SK-N-DZ (cell line): ENCODE measurements at regions not wholly inside any gene's neighbourhood (a gene's known extent, or its start where the extent isn't known, plus 50 kb on each side); places are given as distances from the start of the nearest gene placed in this dataset.

Experiments used
- DNase-seq: peaks from one replicate; pipeline ENCODE4 v3.0.0-alpha.2; 2015; ENCODE audit warnings: low spot score

DNA sequence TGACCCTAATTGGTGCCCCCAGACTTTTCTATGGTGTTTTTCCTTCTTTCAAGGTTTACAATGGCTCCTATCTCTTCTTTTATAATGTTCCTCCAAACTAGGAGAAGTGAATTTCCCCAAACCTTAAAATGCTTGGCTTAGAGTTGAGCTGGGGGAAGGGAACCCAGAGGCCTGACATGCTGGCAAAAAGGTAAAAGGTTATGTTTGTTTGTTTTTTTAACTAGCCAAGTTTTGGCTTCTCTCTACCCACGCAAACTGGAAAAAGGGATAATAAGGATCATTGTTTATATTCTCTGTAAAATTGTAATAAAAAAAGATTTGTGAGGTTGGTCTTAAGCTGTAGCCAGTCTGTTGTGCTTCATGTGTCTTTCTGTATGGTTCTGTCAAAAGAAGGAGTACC, 477.0 kb downstream of the IPMK start:
- DNase-seq, result no peak

DNA sequence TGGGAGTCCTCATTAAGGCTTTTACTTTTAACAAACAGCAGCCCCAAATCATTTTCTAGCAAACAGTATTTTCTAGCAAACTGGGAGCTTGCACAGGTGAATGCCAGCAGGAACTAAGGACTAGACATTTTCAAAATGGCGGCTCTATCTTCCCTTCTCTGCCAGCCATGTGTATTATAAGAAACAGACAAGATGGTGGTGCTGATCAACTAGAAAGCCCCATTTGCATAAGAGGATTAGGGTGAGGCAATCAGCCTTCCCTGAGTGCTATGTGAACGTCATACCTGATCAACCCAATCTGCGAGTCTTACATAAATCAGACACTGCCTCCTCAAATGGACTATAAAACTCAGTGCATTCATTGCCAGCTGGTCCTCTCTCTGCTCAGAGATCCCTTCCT, 479.6 kb downstream of the IPMK start:
- no peak for DNase-seq

DNA sequence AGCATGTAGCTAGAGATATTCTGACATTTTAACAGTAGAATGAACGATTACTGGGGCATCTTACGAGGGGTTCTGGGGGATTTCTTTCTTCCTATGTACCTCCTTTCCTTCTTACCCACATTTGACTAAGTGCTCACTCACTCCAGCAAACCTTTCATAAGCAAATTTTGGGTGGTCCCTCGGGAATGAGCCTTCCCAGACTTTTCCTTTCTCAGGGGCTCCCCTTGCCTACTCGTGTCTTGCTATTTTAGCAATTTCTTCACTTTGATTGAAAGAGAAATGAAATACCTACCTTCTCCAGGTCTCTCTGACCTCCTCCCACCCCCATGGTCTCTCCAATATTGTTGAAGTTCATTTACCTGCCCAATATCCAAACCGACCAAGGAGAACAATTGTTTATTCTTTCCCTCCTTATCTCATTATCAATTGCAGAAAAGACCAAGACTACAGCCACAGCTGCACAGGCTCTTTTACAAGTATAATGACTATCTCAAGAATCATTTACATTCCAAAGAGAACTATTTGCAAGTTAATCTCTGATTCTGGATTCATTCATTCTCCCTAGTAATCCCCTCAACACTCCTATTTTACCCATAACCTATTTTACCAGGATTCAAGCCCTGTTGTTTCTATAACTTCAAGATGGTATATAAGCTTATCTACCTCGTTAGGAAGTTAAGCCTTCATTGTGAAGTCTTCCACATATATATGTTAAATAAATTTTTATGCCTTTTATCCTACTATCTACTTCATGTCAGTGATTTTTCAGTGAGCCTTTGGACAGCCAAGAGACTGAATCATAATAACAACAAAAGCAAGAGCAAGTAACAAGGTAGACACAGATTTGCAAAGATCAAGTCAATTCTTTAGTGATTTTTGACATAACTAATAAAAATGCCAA, 480.6 kb downstream of the IPMK start:
- no peak for DNase-seq

DNA sequence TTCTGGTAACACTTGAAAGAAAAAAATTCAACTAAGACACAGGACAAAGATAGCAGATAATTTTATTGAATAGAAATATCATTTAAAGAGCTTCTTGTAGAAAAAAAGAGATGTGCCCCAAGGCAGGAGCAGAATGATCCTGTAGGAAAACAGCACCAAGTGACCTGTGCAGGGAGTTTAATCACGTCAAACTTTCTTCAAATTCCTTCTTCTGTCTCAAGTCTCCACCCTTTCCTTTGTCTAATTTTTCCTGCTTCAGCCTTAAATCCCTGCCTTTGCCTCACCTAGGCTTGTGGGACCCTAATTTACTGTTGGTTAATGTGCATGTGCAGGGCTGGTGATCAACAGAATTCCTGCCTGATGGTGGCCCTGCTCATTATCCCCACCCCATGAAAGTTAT, 481.4 kb downstream of the IPMK start:
- no peak for DNase-seq

DNA sequence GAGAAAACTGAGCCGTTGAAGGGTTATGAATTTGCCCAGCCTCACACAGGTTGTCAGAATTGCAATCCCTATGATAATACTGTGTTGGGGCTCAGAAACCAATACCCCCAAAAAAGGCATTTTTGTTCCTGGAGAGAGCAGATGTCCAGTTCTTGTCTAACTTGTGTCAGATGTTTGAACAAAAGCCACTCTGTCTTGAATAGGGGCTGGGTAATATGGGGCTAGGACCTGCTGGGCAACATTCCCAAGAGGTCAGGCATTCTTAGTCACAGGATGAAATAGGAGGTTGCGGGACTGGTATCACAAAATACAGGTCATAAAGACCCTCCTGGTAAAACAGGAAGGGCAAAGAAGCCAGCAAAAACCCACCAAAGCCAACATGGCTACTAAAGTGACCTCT, 482.1 kb downstream of the IPMK start:
- DNase-seq, result no peak

DNA sequence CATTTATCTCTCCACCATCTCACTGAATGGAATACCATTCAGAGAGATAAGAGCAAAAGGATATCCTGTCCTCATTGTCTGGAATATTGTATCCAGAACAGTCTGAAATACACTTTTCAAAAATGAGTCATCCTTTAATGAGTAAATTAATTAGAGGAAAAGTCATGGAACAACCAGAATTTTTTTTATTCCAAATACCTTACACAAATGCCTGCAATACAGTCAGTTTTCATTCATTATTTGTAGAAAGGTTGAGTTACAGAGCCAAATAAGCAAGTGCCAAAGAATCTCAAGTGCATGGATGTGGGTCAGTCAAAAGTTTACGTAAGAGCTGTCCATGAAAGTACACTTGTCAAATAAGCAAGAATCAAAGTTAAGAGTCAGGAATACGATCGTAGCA, 482.6 kb downstream of the IPMK start:
- DNase-seq, result no peak

DNA sequence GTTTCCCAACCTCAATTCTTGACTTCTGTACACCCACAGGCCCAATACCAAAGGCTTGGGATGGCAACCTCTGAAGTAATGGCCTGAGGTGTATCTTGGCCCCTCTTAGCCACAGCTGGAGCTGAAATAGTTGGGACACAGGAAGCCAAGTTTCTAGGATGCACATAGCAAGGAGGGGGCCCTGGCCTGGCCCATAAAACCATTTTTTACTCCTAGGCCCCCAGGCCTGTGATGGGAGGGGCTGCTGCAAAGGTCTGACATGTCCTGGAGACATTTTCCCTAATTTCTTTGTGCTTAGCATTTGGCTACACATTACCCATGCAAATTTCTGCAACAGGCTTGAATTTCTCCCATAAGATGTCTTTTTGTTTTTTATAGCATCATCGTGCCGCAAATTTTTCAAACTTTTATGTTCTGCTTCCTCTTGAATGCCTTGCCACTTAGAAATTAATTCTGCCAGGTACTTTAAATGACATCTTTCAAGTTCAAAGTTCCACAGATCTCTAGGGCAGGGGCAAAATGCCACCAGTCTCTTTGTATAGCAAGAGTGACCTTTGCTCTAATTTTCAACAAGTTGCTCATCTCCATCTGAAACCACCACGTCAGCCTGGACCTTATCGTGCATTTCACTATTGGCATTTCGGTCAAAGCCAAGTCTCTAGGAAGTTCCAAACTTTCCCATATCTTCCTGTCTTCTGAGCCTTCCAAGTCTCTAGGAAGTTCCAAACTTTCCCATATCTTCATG, 490.8 kb downstream of the IPMK start:
- no peak for DNase-seq

DNA sequence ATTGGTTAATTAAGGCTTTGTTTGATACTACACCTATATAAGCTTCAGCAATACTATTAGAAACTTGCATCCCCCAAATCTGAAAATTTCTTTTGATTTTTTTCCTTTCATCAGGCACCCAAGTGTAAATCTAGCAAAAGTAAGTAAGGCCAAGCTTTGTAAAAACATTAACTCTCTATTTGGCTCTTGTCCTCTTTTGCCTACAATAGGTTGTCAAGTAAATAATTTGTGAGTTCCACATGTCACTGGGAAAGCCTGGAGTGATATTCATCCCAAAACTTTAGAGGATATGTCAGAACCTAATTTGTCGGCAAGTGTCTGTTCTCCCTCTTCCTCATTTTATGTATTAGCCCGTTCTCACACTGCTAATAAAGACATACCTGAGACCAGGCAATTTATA, 492.4 kb downstream of the IPMK start:
- no peak for DNase-seq

DNA sequence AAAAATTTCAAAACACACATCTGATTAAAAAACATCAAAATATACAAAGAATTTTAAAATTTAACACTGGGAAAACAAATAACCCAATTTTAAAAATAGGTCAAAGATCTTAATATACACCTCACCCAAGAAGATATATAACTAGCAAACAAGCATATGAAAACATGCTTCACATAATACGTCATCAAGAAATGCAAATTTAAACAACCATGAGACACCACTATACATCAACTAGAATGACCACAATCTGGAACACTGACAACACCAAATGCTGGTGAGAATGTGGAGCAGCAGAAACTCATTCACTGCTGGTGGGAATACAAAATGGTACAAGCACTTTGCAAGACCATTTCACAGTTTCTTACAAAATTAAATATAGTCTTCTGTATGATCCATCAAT, 498.4 kb downstream of the IPMK start:
- DNase-seq, result no peak

DNA sequence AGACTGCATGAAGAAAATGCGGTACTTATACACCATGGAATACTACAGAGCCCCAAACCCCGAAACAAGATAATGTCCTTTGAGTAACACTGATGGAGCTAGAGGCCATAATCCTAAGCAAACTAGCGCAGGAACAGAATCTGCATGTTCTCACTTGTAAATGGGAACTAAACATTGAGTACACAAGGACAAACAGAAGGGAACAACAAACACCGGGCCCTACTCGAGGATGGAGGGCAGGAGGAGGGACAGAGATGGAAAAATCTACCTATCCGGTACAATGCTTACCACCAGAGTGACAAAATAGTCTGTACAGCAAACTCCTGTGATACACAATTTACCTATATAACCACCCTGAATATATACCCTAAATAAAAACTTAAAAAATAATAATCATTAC, 507.9 kb downstream of the IPMK start:
- DNase-seq, result no peak

DNA sequence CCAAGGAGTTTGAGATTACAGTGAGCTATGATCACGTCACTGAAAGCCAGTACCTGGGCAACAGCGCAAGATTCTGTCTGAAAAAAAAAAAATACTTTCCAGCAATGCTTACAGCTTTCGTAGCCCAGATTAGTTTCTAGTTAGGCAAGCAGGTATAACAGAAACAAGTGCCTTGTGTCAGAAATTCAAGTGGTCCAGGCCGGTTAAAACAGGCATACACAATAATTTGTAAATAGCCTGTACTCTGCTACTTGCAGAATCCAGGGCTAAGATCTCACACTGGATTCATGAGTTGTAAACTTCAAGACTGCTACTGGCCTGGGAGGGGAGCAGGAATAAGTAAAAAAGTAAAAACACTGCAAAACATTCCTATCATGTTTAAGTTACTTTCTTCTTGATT, 512.9 kb downstream of the IPMK start:
- no peak for DNase-seq

DNA sequence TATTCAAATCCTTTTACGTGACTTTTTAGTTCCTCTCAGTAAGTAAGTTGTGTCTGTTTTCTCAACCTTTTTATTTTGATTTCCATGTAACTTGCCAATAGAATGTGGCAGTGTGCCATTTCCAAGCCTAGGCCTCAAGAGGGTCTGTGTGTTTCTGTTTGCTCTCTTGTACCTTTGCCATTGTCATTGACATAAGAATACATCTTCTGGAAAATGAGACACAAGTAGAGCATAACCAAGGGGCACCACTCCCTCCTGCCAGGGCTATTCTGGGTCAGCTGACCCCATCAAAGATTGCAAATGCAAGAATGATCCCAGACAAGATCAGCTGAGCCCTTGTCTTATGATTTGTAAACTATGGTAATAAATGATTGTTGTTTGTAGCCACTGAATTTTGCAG, 524.0 kb downstream of the IPMK start:
- no peak for DNase-seq

DNA sequence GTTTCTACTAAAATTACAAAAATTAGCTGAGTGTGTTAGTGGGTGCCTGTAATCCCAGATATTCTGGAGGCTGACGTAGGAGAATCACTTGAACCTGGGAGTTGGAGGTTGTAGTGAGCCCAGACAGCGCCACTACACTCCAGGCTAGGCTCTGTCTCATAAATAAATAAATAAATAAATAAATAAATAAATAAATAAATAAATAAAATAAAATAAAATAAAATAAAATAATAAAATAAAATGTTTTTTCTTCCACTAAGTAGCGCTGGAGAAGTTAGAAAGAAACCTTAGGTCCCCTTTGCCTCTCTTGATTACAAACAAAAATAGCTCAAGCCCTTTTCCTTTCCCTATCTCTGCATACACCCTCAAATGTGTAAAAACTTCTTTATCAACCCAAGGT, 525.9 kb downstream of the IPMK start:
- DNase-seq, result no peak

DNA sequence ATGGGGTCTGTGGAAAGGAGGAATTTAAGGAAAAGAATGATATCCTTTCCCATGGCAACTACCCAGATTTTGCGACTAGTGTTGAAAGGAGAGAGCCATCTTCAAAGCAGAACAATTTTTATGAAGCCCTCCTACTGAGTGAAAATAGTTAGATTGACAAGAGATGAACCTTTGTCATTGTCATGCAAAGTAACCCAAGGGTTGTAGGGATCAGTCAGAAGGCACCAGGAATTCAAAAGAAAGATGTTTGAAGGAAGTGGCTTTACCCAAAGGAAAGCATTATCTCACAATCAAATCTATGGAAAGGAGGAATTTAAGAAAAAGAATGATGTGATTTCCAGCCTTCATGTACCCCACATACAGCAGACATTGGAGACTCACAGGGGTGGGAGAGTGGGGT, 544.4 kb downstream of the IPMK start:
- no peak for DNase-seq

DNA sequence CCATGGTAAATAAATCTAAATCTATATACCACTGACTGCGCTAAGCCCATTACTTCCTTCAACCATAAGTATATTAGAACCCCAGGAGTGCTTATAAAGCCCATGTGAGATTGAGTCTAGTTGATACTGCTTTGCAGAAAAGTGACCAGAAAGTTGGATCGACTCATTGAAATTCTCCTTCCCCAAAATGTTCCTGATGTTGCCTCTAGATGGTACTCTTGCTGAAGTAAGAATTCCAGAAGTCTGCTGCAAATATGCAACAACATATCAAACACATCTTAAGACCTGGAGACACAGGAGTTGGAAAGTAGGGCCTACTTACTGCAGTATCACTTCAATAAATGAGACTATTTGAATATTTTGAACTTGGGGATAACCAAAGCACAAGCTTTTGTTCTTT, 550.8 kb downstream of the IPMK start:
- DNase-seq, result peak; percentile 23

DNA sequence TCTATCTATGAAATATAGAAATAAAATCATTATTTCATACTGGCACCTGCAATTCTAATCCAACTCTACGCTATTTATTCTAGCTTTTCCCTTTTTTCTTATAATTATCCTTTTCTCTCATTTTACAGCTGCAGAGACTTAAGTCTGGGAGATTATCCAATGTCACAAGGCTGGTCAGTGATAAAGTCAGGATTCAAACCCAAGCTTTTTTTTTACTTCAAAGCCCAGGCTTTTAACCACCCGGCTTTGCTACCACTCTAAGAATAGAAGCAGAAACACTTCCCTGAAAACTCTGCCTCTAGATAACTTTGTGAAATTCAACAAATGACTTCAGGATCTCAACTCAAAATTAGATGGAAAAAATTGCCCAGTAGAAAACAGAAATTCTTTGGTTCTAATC, 552.5 kb downstream of the IPMK start:
- no peak for DNase-seq

DNA sequence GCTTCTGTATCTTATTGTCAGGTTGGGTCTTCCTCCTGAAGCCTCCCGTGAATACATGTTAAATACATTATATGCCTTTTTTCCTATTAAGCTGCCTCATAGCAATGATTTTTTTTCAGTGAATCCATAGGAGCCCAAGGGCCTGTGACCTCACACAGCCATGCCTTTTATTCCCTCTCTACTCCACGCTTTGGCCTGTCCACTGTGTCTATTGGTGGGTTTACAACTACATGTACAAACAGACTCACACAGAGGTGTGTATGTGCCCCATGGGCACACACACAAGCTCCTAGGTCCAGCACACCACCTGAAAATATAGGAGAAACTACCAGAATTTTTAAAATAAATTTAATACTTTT, 560.4 kb downstream of the IPMK start:
- DNase-seq, result no peak

DNA sequence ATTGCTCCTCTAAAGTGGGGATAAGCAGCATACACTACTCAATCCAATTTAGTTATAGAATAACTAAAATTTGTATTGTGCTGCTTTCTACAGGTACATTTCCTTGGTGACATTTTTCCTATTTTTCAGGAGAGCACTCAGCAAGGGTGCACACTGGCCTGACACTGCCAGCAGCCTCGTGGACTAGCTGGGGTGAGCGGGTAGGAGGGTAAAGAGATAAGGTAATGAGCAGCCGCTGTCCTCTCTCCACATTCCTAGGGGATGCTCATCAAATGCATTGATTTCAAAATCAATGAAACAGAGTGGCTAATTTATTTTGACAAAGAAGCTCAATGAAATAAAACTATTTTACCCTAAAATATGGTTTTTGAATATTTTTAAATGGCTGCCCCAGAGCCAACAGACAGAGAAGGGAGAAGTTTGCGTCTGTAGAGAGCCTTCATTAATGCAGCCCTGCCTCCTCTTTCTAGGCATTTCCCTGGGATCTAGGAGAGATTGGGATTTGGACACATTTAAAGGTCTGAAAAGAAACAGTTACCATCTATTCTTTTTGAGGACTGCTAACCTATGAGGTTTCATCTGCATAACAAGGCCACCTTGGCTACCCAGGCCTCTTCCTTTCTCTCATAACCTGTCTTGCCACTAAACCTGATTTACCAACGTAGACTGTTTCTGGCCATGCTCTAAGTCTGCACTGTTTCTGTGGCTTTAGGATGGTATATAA, 561.0 kb downstream of the IPMK start:
- DNase-seq, result no peak

DNA sequence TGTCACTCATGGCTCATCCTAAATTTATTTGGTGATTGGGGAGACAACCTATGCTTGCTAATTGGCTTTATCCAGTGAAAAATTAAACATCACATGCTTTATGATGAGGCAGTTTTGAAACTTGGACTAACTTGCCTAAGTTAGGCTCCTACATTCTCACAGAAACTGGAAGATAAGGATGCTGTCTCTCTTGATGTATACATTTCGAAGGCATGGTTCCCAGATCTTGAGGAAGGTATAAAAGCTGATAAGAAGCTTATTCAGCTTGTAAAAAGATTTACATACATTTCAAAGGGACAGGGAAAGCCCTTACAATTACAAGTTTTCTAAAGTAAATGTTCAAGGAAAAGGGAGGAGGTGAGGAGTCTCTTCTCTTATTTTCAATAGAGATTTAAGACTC, 561.7 kb downstream of the IPMK start:
- no peak for DNase-seq

DNA sequence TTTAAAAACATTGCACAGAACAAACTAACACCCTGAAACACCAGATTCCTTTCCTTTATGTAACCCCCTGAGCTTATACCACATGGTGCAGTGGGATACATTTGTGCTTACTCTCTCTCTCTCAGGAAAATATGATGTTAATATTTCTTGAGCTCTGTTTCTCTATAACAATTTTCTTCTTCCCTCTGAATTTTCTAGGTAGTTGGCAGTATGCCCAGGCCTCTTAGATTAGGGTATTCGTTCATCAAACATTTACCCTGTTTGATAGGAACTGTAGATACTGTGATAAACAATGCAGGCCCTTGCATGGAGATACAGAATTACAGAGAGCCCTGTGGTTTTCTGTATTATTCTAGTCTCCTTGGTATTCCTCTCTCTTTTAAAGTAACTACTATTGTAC, 567.8 kb downstream of the IPMK start:
- DNase-seq, result no peak

DNA sequence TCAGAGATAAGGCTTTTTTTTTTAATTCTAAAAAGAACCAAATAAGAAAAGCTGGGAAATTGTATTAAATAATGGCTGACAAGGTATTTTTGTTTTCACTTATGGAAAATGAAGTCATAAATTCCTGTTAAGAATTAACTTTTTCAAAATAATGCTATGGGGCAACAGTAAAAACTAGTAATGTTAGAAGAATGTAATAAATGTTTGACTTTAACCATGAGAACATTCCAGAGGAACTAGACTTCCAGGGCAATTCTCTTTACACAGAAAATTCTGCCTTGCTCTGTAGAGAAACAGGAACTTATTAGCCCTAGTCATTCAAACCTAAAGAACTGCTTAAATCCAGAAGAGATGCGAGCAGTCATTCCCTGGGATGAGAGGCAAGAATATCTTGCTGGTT, 571.1 kb downstream of the IPMK start:
- no peak for DNase-seq

DNA sequence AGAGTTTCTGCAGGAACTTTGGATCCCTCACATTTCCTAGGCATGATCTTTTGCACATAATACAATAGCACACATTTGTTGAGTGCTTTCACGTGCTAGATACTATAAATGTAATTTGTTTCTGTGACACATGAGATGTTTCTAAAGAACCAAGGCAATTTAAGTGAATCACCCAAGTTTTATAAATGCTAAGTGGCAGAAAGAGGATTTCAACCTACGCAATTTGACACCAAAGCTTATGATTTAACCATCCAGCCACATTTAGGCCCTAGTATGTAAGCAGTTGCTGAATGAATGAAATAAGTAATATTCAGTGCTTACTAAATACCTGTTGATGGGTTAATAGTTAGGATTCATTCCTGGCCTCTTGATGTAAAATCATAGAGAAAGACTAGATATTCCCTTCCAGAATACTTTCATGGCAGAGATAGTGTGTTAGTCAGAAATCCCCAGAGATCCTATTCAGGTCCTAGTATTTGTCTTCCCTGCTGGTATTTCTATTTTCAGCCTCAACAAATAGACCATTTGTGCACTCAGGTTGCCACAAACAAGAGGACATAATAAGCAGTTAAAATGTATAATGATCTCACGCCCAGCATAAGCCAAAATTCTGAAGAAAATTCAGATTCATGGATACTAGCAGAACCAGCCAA, 572.6 kb downstream of the IPMK start:
- DNase-seq, result no peak
